Activated T-cell treated with anti-CD3 and anti-CD28 coated beads for 1 hour (primary cell): ENCODE measurements at regions not wholly inside any gene's neighbourhood (a gene's known extent, or its start where the extent isn't known, plus 50 kb on each side); places are given as distances from the start of the nearest gene placed in this dataset.

Experiments
- DNase-seq: peaks from one replicate; pipeline ENCODE4 v3.0.0-alpha.2; 2020; ENCODE audit warnings: low read depth

GRCh38 chr17:72520665-72521303 is 400.0 kb downstream of the SOX9 start:
- DNase-seq: no peak

GRCh38 chr17:72523491-72523890 is 402.7 kb downstream of the SOX9 start:
- no peak for DNase-seq

GRCh38 chr17:72525225-72526015 is 404.6 kb downstream of the SOX9 start:
- no peak for DNase-seq

GRCh38 chr17:72526769-72527168 is 405.9 kb downstream of the SOX9 start:
- DNase-seq: no peak

- no peak for DNase-seq
These were observed 407.0 kb downstream of the SOX9 start for GRCh38 chr17:72527789-72528188.

- no peak for DNase-seq
These were observed 407.9 kb downstream of the SOX9 start for GRCh38 chr17:72528683-72529082.

- DNase-seq: no peak
These were observed 408.6 kb downstream of the SOX9 start for GRCh38 chr17:72529386-72529785.

- DNase-seq: no peak
These were observed 409.6 kb downstream of the SOX9 start for GRCh38 chr17:72530454-72530853.

- no peak for DNase-seq
These were observed 410.9 kb downstream of the SOX9 start for GRCh38 chr17:72531729-72532128.

- no peak for DNase-seq
These were observed 413.4 kb downstream of the SOX9 start for GRCh38 chr17:72534265-72534664.

- DNase-seq: no peak
These were observed 414.0 kb downstream of the SOX9 start for GRCh38 chr17:72534776-72535175.

- DNase-seq: no peak
These were observed 414.5 kb downstream of the SOX9 start for GRCh38 chr17:72535346-72535745.

GRCh38 chr17:72535779-72536178 is 415.0 kb downstream of the SOX9 start:
- no peak for DNase-seq

GRCh38 chr17:72536788-72537187 is 416.0 kb downstream of the SOX9 start:
- DNase-seq: no peak

- DNase-seq: no peak
These were observed 417.6 kb downstream of the SOX9 start for GRCh38 chr17:72538443-72538842.

GRCh38 chr17:72538901-72539352 is 418.1 kb downstream of the SOX9 start:
- DNase-seq: no peak

- peak; percentile 43 for DNase-seq
These were observed 419.4 kb downstream of the SOX9 start for GRCh38 chr17:72539981-72540897.

- DNase-seq: no peak
These were observed 421.5 kb downstream of the SOX9 start for GRCh38 chr17:72542317-72542716.

GRCh38 chr17:72545766-72546165 is 424.9 kb downstream of the SOX9 start:
- DNase-seq: no peak

- DNase-seq: no peak
These were observed 432.4 kb downstream of the SOX9 start for GRCh38 chr17:72553051-72553755.

GRCh38 chr17:72554508-72554907 is 433.7 kb downstream of the SOX9 start:
- DNase-seq: no peak

GRCh38 chr17:72555052-72555451 is 434.2 kb downstream of the SOX9 start:
- DNase-seq: no peak
